Keratinocyte (primary cell): ENCODE measurements at regions not wholly inside any gene's neighbourhood (a gene's known extent, or its start where the extent isn't known, plus 50 kb on each side); places are given as distances from the start of the nearest gene placed in this dataset.

Experiments used
- EZH2 ChIP-seq: IDR thresholded peaks from one replicate; pipeline ENCODE4 v1.6.1; 2012; ENCODE audit warnings: inconsistent platforms, mild to moderate bottlenecking, low read length, moderate library complexity
- TF ChIP-seq, protein P1 (sequence below), 3 experiments: IDR thresholded peaks in 1 of 3; conservative IDR thresholded peaks in 1 of 3; optimal IDR thresholded peaks in 1 of 3; 2 replicates in 2 of 3; 3 replicates in 1 of 3; pipeline versions ENCODE3 to v1.5.1; 2011; ENCODE audit warnings: low read length in 3 of 3, mild to moderate bottlenecking in 3 of 3, moderate library complexity in 2 of 3, control low read depth in 1 of 3, inconsistent platforms in 1 of 3; ENCODE audit not compliant: insufficient read depth in 2 of 3; ENCODE audit errors: extremely low read depth in 1 of 3

DNA sequence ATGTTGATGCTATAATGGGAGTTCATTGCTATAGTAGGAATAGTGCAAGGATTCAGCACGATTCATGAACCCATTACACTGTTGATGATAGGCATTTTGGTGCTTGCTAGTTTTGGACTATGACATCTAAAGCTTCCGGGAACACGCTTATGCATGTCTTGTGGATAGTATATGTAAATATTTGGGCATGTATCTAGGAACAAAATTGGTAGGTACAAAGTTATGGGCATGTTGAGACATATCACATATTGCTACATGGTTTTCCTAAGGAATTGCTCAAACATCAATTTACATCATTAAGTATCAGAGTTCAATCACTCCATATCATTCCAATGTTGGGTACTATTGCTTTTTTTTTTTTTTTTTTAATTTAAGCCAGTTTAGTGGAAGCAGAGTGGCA lies 1103.2 kb downstream of the TBC1D22A start:
- TF ChIP-seq, protein P1, sequence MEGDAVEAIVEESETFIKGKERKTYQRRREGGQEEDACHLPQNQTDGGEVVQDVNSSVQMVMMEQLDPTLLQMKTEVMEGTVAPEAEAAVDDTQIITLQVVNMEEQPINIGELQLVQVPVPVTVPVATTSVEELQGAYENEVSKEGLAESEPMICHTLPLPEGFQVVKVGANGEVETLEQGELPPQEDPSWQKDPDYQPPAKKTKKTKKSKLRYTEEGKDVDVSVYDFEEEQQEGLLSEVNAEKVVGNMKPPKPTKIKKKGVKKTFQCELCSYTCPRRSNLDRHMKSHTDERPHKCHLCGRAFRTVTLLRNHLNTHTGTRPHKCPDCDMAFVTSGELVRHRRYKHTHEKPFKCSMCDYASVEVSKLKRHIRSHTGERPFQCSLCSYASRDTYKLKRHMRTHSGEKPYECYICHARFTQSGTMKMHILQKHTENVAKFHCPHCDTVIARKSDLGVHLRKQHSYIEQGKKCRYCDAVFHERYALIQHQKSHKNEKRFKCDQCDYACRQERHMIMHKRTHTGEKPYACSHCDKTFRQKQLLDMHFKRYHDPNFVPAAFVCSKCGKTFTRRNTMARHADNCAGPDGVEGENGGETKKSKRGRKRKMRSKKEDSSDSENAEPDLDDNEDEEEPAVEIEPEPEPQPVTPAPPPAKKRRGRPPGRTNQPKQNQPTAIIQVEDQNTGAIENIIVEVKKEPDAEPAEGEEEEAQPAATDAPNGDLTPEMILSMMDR (optimal IDR thresholded peaks at IDR 0.05 in 1 of 3, IDR thresholded peaks at IDR 0.05 in 1 of 3, conservative IDR thresholded peaks at IDR 0.05 in 1 of 3; ENCODE audit: extremely low read depth in 1 of 3, insufficient read depth in 2 of 3, low read length in 3 of 3): no peak
- no peak for TF ChIP-seq EZH2
